Parathyroid adenoma (tissue), 2 donors: ENCODE measurements at regions not wholly inside any gene's neighbourhood (a gene's known extent, or its start where the extent isn't known, plus 50 kb on each side); places are given as distances from the start of the nearest gene placed in this dataset.
"Not testable (repeated sequence)": the region's sequence is repeated elsewhere in the genome, so short reads cannot be mapped to it uniquely, and the experiment has no call there.

Experiments used
- H2AFZ ChIP-seq: fragments of 300-600 bp; sonication (generic); one replicate; pipeline ENCODE4 v1.7.0; 2017; ENCODE audit warnings: antibody characterized with exemption, mild to moderate bottlenecking
- H3K27ac ChIP-seq: fragments of 300-600 bp; sonication (generic); one replicate; pipeline ENCODE4 v1.7.0; 2017
- H3K27me3 ChIP-seq: fragments of 300-600 bp; sonication (generic); one replicate; pipeline ENCODE4 v1.7.0; 2017; ENCODE audit warnings: low read length; ENCODE audit not compliant: control insufficient read depth, insufficient read depth
- H3K36me3 ChIP-seq: fragments of 300-600 bp; sonication (generic); one replicate; pipeline ENCODE4 v1.7.0; 2017; ENCODE audit warnings: low read length; ENCODE audit not compliant: control insufficient read depth, insufficient read depth
- H3K4me1 ChIP-seq: fragments of 300-600 bp; sonication (generic); one replicate; pipeline ENCODE4 v1.7.0; 2017; ENCODE audit warnings: control low read depth
- H3K4me2 ChIP-seq: fragments of 300-600 bp; sonication (generic); one replicate; pipeline ENCODE4 v1.7.0; 2017; ENCODE audit warnings: low read length
- H3K4me3 ChIP-seq: fragments of 300-600 bp; sonication (generic); one replicate; pipeline ENCODE4 v1.7.0; 2017; ENCODE audit warnings: low read depth, low read length
- H3K79me2 ChIP-seq: fragments of 300-600 bp; sonication (generic); one replicate; pipeline ENCODE4 v1.7.0; 2017; ENCODE audit warnings: control low read depth
- H3K9ac ChIP-seq: fragments of 300-600 bp; sonication (generic); one replicate; pipeline ENCODE4 v1.7.0; 2017; ENCODE audit warnings: mild to moderate bottlenecking
- H3K9me3 ChIP-seq: fragments of 300-600 bp; sonication (generic); one replicate; pipeline ENCODE4 v1.7.0; 2017; ENCODE audit warnings: low read length; ENCODE audit not compliant: control insufficient read depth
- CTCF ChIP-seq: fragments of 300-600 bp; sonication (generic); IDR thresholded peaks from one replicate; pipeline ENCODE4 v1.7.0; 2017; ENCODE audit warnings: antibody characterized with exemption, mild to moderate bottlenecking
- donor health status: primary hyperparathyroidism.

- no peaks in the 10 kb centered on the region for H3K27me3 ChIP-seq
- no peak overlapping the region for H3K4me2 ChIP-seq
- no peaks in the 10 kb centered on the region for H3K9me3 ChIP-seq
- H3K4me3 ChIP-seq, result no peak overlapping the region
- no peak overlapping the region for H3K9ac ChIP-seq
- no peaks in the 10 kb centered on the region for H3K79me2 ChIP-seq
- no peaks in the 10 kb centered on the region for H3K36me3 ChIP-seq
- H3K4me1 ChIP-seq, result no peaks in the 10 kb centered on the region
- no peak for TF ChIP-seq CTCF
- H3K27ac ChIP-seq, result no peak overlapping the region
- no peak overlapping the region for H2AFZ ChIP-seq
Observed at GRCh38 chr21:14616380-14617039, 70.4 kb upstream of the SAMSN1 start.

- Histone ChIP-seq H2AFZ (no peak overlapping the region), H3K36me3 (no peaks in the 10 kb centered on the region), H3K27me3 (no peaks in the 10 kb centered on the region), H3K27ac (no peak overlapping the region), H3K79me2 (no peaks in the 10 kb centered on the region), H3K4me3 (no peak overlapping the region), H3K9ac (no peak overlapping the region), H3K4me1 (no peaks in the 10 kb centered on the region), H3K9me3 (no peaks in the 10 kb centered on the region), H3K4me2 (no peak overlapping the region)
- no peak for TF ChIP-seq CTCF
Observed at GRCh38 chr21:14615359-14615974, 69.4 kb upstream of the SAMSN1 start.

GRCh38 chr21:14614287-14614686 lies 68.2 kb upstream of the SAMSN1 start:
- no peak overlapping the region for H3K9ac ChIP-seq
- H3K36me3 ChIP-seq, result no peaks in the 10 kb centered on the region
- H3K27ac ChIP-seq, result no peak overlapping the region
- H3K4me2 ChIP-seq, result no peak overlapping the region
- no peak overlapping the region for H3K4me3 ChIP-seq
- no peaks in the 10 kb centered on the region for H3K9me3 ChIP-seq
- no peaks in the 10 kb centered on the region for H3K79me2 ChIP-seq
- no peaks in the 10 kb centered on the region for H3K4me1 ChIP-seq
- H2AFZ ChIP-seq, result no peak overlapping the region
- H3K27me3 ChIP-seq, result no peaks in the 10 kb centered on the region
- no peak for TF ChIP-seq CTCF

GRCh38 chr21:14613486-14614224 lies 67.5 kb upstream of the SAMSN1 start:
- Histone ChIP-seq H2AFZ (no peak overlapping the region), H3K27ac (no peak overlapping the region), H3K9ac (no peak overlapping the region), H3K36me3 (no peaks in the 10 kb centered on the region), H3K4me2 (no peak overlapping the region), H3K27me3 (no peaks in the 10 kb centered on the region), H3K4me1 (no peaks in the 10 kb centered on the region), H3K4me3 (no peak overlapping the region), H3K79me2 (no peaks in the 10 kb centered on the region), H3K9me3 (no peaks in the 10 kb centered on the region)
- no peak for TF ChIP-seq CTCF

GRCh38 chr21:14610119-14610518 lies 64.0 kb upstream of the SAMSN1 start:
- H3K4me2 ChIP-seq, H3K36me3 ChIP-seq, H3K27me3 ChIP-seq, H3K9me3 ChIP-seq, H3K4me1 ChIP-seq, H3K27ac ChIP-seq, H3K4me3 ChIP-seq, H3K9ac ChIP-seq, H2AFZ ChIP-seq, H3K79me2 ChIP-seq: not testable (repeated sequence)
